Thyroid gland (tissue), 4 donors: ENCODE measurements at regions not wholly inside any gene's neighbourhood (a gene's known extent, or its start where the extent isn't known, plus 50 kb on each side); places are given as distances from the start of the nearest gene placed in this dataset.

Experiments used
- CTCF ChIP-seq, 6 experiments: fragments of 200-600 bp in 3 of 6; fragments of 450-650 bp in 3 of 6; sonication (generic) in 3 of 6; IDR thresholded peaks; one replicate each; pipeline ENCODE4 v1.5.1; 2016 to 2019; ENCODE audit warnings: antibody characterized with exemption in 6 of 6, mild to moderate bottlenecking in 2 of 6, inconsistent platforms in 1 of 6, moderate library complexity in 1 of 6
- POLR2A ChIP-seq, 2 donors: fragments of 450-650 bp; IDR thresholded peaks; one replicate each; pipeline ENCODE4 v1.6.1; 2017; ENCODE audit warnings: antibody characterized with exemption in 2 of 2, mild to moderate bottlenecking in 2 of 2, moderate library complexity in 1 of 2

- no peak for TF ChIP-seq CTCF (IDR thresholded peaks at IDR 0.05)
- no peak for TF ChIP-seq POLR2A (IDR thresholded peaks at IDR 0.05)
Measured at GRCh38 chr4:124212815-124213630, 499.5 kb downstream of the ANKRD50 start.
